DOHH2 (cell line): ENCODE measurements at regions not wholly inside any gene's neighbourhood (a gene's known extent, or its start where the extent isn't known, plus 50 kb on each side); places are given as distances from the start of the nearest gene placed in this dataset.

Source experiments
- H3F3A ChIP-seq: fragments of 200-600 bp; sonication (generic), shearing (Covaris generic); 2 replicates; pipeline ENCODE4 v1.6.0; 2016; ENCODE audit warnings: antibody characterized with exemption, mild to moderate bottlenecking; ENCODE audit not compliant: control insufficient read depth, insufficient read depth
- H3K27ac ChIP-seq: fragments of 200-600 bp; sonication (generic); 2 replicates; pipeline ENCODE4 v1.5.1; 2014; ENCODE audit warnings: low read depth, mild to moderate bottlenecking, low read length, moderate library complexity
- H3K27me3 ChIP-seq: fragments of 200-600 bp; sonication (generic); 2 replicates; pipeline ENCODE4 v1.6.1; 2014; ENCODE audit warnings: mild to moderate bottlenecking, low read length, mixed read lengths; ENCODE audit not compliant: control insufficient read depth
- H3K36me3 ChIP-seq: fragments of 200-600 bp; sonication (generic); 2 replicates; pipeline ENCODE4 v1.6.1; 2014; ENCODE audit warnings: mild to moderate bottlenecking, low read length, moderate library complexity, mixed read lengths; ENCODE audit not compliant: control insufficient read depth
- H3K4me1 ChIP-seq: fragments of 200-600 bp; sonication (generic); 2 replicates; pipeline ENCODE4 v1.6.1; 2014; ENCODE audit warnings: mild to moderate bottlenecking, low read length, mixed read lengths; ENCODE audit not compliant: control insufficient read depth
- H3K4me2 ChIP-seq: fragments of 200-600 bp; sonication (generic); 2 replicates; pipeline ENCODE4 v1.6.0; 2014; ENCODE audit warnings: mild to moderate bottlenecking, low read length, moderate library complexity
- H3K4me3 ChIP-seq: fragments of 200-600 bp; sonication (generic); 2 replicates; pipeline ENCODE4 v1.5.1; 2014; ENCODE audit warnings: mild to moderate bottlenecking, low read length, mixed read lengths
- H3K79me2 ChIP-seq: fragments of 200-600 bp; sonication (generic); 2 replicates; pipeline ENCODE4 v1.6.1; 2014; ENCODE audit warnings: mild to moderate bottlenecking, low read length, mixed read lengths; ENCODE audit not compliant: control insufficient read depth
- H3K9me2 ChIP-seq: fragments of 200-600 bp; sonication (generic); replicated peaks from 2 replicates; pipeline ENCODE4 v1.6.1; 2014; ENCODE audit warnings: mild to moderate bottlenecking, low read length, mixed read lengths; ENCODE audit not compliant: control insufficient read depth
- H3K9me3 ChIP-seq: fragments of 200-600 bp; sonication (generic); 2 replicates; pipeline ENCODE4 v1.6.1; 2014; ENCODE audit warnings: antibody characterized with exemption, low read length, mixed read lengths; ENCODE audit not compliant: control insufficient read depth, insufficient read depth
- H4K20me1 ChIP-seq: fragments of 200-600 bp; sonication (generic); 2 replicates; pipeline ENCODE4 v1.6.0; 2014; ENCODE audit warnings: low read depth, mild to moderate bottlenecking, antibody characterized with exemption, low read length, moderate library complexity; ENCODE audit not compliant: control insufficient read depth, insufficient read depth
- EZH2phosphoT487 ChIP-seq: fragments of 200-600 bp; sonication (generic); IDR thresholded peaks from 2 replicates; pipeline ENCODE4 v1.6.1; 2017; ENCODE audit warnings: borderline replicate concordance, mild to moderate bottlenecking, antibody characterized with exemption, low read length, moderate library complexity, mixed read lengths
- TF ChIP-seq, protein P1 (sequence below): fragments of 200-600 bp; sonication (generic); IDR thresholded peaks from one replicate; pipeline ENCODE4 v1.5.1; 2014; ENCODE audit warnings: antibody characterized with exemption, mild to moderate bottlenecking, low read depth, low read length; ENCODE audit not compliant: poor library complexity, severe bottlenecking

DNA sequence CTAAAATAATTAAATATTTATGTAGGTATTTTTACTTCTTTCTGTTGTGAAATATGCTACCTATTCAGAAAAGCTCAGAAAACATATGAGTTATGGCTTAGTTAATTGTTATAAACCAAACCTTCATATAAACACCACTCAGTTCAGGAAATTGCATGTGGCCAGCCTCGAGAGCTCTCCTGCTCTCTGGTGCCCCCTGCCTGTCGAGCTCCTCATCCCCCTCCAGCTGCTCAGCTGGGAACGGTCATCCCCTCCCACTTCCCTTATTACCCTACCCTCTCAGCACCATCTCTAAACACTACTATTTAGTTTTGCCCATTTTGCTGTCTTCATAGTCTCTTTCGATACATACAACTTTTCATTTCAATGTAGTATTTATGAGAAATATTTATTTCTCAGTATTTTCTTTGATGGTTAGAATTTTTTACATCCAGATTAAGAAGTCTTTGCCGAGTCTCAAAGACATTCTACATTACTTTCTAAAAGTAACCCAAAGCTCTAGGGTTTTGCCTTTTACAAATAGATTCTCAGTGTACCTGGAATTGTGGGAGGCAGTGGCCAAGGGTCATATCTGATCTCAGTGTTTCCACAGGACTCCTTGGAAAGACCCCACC, 51.2 kb upstream of the SEMA4D start:
- H3K36me3 ChIP-seq = no peaks in the 10 kb centered on the region
- no peaks in the 10 kb centered on the region for H3K4me1 ChIP-seq
- no peaks in the 10 kb centered on the region for H3K9me3 ChIP-seq
- H3K27me3 ChIP-seq = peaks cover 22% of the 10 kb centered on the region
- no peaks in the 10 kb centered on the region for H4K20me1 ChIP-seq
- no peaks in the 10 kb centered on the region for H3F3A ChIP-seq
- no peak overlapping the region for H3K4me3 ChIP-seq
- no peak overlapping the region for H3K27ac ChIP-seq
- H3K4me2 ChIP-seq = no peak overlapping the region
- no peaks in the 10 kb centered on the region for H3K79me2 ChIP-seq
- H3K9me2 ChIP-seq = no peaks in the 10 kb centered on the region
- TF ChIP-seq EZH2phosphoT487 = no peak
- TF ChIP-seq, protein P1, sequence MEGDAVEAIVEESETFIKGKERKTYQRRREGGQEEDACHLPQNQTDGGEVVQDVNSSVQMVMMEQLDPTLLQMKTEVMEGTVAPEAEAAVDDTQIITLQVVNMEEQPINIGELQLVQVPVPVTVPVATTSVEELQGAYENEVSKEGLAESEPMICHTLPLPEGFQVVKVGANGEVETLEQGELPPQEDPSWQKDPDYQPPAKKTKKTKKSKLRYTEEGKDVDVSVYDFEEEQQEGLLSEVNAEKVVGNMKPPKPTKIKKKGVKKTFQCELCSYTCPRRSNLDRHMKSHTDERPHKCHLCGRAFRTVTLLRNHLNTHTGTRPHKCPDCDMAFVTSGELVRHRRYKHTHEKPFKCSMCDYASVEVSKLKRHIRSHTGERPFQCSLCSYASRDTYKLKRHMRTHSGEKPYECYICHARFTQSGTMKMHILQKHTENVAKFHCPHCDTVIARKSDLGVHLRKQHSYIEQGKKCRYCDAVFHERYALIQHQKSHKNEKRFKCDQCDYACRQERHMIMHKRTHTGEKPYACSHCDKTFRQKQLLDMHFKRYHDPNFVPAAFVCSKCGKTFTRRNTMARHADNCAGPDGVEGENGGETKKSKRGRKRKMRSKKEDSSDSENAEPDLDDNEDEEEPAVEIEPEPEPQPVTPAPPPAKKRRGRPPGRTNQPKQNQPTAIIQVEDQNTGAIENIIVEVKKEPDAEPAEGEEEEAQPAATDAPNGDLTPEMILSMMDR = peak; percentile 83

DNA sequence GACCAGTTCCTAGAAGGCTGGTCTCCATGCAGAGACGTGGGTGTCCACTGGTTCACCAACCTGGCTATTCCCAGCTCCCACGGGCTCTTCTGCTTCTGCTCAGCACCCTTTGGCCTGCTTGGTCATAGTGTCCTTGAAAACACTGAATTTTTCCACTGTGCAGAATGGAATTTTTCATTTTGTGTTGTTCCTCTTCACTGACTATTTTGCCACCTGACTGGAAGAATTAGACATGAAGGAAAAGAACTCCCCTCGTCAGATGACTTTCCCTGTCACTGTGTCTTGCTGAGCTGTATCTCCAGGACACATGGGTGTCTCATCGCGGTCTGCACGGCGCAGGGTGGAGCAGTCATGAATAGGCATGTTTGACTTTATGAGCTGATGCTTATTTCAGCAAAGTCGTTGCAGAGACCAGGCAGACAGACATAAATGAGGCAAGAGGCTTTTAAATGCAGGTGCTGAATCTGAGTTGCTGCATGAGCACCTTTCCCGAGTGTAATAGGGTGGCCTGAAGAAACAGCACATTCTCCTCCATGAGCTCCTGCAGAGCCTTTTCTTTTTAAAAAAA, 50.2 kb upstream of the SEMA4D start:
- no peak overlapping the region for H3K4me3 ChIP-seq
- H3K9me3 ChIP-seq = no peaks in the 10 kb centered on the region
- no peaks in the 10 kb centered on the region for H3K4me1 ChIP-seq
- TF ChIP-seq EZH2phosphoT487 = no peak
- TF ChIP-seq, protein P1 = no peak
- no peaks in the 10 kb centered on the region for H3K79me2 ChIP-seq
- H3K4me2 ChIP-seq = no peak overlapping the region
- peaks cover 15% of the 10 kb centered on the region for H3K27me3 ChIP-seq
- H3K27ac ChIP-seq = no peak overlapping the region
- H3K9me2 ChIP-seq = no peaks in the 10 kb centered on the region
- no peaks in the 10 kb centered on the region for H4K20me1 ChIP-seq
- no peaks in the 10 kb centered on the region for H3F3A ChIP-seq
- no peaks in the 10 kb centered on the region for H3K36me3 ChIP-seq
